ENCODE measurements at regions not wholly inside any gene's neighbourhood (a gene's known extent, or its start where the extent isn't known, plus 50 kb on each side); places are given as distances from the start of the nearest gene placed in this dataset.

GRCh38 chr2:167900435-167901114 is 346.8 kb downstream of the STK39 start:
- DNase-seq = no peak

DNA sequence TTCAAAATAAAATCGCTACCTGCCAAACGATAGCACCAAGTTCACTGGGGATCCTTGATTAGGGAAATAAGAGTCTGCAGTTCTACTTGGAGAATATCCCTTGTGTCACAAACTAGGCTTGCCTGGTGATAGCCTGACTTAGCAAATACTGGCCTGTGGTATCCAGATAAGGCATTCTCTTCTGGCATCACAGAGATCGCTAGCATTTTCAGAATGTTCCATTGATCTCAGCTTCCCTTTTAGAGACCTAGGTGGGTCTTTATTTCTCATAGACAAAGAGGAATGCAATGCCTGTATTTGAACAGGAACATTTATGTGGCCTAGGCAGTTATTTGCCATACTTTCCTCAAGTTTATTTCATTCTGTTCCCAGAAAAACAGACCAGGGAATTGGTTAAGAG is 349.1 kb downstream of the STK39 start:
- DNase-seq = no peak

DNA sequence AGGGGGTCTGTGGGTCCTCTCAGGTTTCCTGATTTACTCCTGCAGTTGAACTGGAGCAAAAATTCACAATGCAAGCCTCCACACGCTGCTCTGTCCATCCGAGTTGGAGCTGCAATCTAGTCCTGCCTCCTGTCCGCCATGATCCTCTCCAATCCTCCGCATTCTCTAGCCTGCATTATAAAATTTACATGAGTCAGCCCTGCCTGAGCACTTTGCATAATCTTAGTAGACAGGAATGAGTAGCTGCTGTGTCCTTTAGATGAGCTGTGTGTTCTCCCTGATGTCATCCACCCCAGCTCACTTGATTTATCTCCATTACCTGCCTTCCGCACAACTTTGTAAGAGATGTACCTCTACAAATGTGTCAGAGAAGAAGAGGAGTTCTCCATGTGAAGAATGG is 355.6 kb downstream of the STK39 start:
- no peak for DNase-seq

GRCh38 chr2:167890739-167891138 is 356.7 kb downstream of the STK39 start:
- DNase-seq = no peak

DNA sequence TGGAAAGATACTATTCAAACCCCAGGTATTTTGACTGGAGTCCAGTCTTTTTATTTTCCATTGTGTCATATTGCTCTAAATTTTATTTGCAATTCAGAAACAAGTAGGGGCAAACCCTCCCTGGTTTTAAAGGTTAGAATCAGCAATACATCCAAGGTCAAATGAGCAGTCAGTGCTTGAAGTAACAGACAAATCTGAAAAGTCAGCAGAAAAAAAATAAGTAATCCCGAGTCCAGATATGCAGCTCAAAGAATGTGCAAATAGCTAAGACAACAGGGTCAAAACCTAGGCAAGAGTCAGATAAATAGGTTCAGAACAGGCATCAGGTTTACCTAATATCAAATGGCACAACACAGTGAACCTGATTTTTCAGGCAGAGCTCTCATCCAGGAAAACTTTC is 367.0 kb downstream of the STK39 start:
- DNase-seq = no peak

GRCh38 chr2:167875529-167875928 is 371.9 kb downstream of the STK39 start:
- peak; percentile 41 for DNase-seq

- no peak for DNase-seq
Measured at GRCh38 chr2:167874812-167875211, 372.6 kb downstream of the STK39 start.

DNA sequence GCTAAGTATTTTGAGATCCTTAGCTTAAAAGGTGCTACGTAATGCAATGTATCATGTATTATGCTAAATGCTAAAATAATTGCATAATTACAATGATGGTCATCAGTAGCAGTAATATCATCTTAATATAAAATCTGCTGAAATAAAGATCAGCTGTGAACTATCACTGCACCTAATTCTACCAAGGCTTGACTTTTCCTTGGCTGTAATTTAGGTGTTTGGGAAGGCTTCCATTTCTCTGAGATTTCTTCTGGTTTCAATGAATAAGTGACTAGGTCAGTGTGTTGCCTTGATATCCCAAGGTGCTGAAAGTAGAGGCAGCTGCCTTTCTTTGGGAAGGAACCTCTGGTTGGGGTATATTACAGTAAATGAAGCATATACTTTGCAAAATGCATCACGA is 376.1 kb downstream of the STK39 start:
- DNase-seq = no peak

DNA sequence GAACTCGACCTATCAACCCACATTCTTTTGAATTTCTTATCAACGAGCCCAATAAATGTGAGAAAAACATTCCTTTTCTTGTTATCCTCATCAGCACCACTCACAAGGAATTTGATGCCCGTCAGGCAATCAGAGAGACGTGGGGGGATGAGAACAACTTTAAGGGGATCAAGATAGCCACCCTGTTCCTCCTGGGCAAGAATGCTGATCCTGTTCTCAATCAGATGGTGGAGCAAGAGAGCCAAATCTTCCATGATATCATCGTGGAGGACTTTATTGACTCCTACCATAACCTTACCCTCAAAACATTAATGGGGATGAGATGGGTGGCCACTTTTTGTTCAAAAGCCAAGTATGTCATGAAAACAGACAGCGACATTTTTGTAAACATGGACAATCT is 378.2 kb downstream of the STK39 start:
- DNase-seq = no peak

- no peak for DNase-seq
Measured at GRCh38 chr2:167863377-167863776, 384.0 kb downstream of the STK39 start.

- no peak for DNase-seq
Measured at GRCh38 chr2:167862782-167863181, 384.6 kb downstream of the STK39 start.

DNA sequence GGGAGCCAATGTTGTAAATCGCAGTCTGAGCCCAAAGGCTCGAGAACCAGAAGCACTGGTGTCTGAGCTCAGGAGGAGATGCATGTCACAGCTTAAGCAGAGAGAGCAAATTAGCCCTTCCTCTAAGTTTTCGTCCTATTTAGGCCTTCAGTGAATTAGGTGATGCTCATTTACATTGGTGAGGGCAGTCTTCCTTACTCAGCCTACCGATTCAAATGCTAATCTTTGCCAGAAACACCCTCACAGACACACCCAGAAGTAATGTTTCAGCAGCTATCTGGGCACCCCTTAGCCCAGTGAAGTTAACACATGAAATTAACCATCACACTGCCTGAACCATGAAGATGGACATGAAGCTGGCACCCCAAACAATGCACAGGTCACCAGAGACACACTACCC is 385.1 kb downstream of the STK39 start:
- DNase-seq = no peak

DNA sequence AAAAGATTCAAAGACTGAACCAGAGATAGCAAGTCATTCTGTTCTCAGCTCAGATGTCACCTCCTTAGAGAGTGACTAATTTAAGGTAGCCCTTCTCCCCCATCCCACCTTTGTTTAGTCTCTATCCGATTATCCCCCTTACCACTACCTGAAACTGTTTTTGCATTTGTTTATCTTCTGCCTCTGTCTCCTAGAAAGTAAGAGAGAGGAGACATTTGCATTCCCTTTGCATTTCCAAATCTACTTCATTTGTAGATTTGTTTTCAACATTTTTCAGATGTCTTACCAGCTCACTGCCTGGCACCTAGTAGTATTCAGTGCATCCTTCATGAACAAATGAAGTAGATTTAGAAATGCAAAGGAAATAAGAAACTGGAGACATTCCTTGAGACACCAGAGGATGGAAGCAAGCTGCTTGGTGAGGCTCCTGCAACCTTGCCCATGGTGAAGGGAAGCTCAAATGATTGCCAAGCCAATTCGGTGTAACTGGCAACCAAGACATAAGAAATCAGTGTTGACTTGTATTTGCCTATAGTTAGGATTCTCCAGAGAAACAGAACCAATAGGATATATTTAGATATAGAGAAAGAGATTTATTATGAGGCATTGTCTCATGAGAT is 385.7 kb downstream of the STK39 start:
- no peak for DNase-seq

DNA sequence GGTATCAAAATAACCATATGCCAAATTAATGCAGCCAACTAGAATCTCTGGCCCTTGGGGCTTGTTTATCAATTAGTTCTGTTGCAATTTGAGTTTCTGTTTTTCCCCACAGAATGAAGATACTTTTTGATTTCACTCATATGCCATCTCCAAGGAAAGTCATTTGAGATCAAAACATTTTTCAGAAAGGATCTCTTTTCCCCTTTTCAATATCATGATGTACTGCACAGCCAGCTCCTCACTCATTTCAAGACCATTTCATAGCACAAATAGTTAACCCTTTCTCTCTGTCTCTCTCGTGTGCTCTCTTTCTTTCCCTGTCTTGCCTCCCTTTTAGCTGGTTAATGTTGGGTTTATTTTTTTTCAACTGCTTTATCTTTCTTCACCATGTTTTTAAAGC is 387.3 kb downstream of the STK39 start:
- no peak for DNase-seq

GRCh38 chr2:167859676-167860075 is 387.7 kb downstream of the STK39 start:
- no peak for DNase-seq

DNA sequence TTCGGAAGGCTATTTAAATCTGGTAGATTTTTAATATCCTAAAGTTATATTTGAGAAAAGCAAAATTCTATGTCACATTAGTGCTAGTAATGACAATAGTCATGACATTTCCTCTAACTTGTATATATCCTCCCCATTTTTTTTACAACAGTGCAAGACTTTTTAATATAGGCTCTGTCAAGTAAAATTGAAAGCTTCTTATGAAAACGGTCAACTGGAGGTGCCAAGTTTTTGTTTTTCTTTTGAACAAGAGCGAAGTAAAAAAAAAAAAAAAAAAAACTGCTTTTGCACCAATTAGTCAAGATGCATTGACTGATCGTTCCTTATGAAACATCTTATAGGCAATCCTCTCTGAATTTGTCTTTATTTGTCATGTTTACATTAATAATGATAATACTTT is 389.3 kb downstream of the STK39 start:
- DNase-seq = no peak

- no peak for DNase-seq
Measured at GRCh38 chr2:167857416-167857815, 390.0 kb downstream of the STK39 start.

GRCh38 chr2:167856190-167856589 is 391.2 kb downstream of the STK39 start:
- DNase-seq = no peak

DNA sequence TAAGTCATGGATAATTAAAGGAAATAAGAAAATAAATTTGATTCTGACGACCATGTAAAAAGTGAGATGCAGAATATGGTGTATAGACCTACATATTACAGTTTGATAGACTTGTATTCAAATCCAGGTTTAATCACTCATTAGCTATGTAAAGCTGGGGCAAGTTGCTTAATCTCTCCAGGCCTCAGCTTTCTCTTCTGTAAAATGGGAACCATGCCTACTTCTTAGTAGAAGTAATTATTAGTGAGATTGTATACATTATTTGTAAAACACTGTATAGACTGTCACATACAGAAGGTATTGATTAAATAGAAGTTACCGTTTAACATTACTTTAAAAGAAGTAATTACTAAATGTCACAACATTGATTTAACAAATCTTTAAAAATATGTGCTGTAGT is 392.2 kb downstream of the STK39 start:
- DNase-seq = no peak

DNA sequence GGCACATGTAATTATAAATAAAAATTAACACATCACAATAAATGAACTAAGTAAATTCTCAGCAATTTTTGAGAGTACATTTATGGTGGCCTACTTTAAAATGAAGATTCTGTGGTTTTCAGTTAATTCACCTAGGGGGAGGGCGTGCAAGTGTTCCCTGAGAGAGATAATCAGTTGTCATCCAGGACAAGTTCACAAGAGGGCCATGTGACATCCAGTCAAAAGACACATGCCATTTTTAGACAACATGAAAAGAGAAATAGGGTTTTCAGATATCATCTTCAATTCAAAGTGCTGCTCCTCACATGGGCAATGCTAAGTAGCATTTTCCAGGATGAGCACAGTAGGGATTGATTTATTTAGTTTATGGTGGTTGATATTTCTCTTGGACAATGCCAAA is 393.7 kb downstream of the STK39 start:
- no peak for DNase-seq

DNA sequence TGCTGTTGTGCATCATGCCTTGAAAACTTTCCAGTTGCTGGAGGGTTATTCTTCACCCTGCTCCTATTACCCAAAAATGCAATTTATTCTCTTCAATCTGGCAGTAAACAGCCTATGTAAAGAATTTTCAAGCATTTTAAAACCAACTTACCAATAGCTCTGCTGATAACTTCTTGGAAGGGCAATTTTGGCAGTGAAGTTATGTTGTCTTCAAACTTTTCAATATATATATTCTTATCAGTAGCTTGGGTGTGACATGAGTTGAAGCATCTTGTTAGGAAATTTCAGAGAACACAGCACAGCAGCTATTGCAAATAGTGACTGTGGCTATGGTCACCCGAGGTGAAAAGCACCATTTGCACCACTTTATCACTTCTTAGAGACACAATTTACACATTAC is 395.5 kb downstream of the STK39 start:
- DNase-seq = no peak

DNA sequence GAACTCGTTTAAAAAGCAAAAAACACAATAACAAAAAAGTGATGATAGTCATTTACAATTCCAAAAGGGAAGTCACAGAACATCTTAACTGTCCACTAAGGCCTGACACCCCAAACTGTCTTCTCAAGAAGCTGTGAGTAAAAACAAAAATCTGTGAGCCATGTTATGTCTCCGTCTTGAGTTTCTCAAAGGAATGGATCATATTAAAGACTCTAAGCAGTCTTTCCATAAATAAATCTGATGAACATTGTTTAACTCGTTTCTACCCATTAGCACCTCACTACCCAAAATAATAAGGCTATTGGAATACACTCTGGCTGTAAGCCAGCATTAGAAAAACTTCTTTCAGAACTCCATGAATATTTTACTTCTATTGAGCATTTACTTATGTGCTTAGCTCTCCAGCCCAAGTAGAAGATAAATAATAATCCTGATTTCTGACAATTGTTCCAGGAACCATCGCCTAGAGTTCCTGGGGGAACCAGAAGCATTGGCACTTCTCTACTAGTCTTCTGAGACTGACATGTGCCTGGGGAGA is 396.0 kb downstream of the STK39 start:
- no peak for DNase-seq

GRCh38 chr2:167844714-167845530 is 402.5 kb downstream of the STK39 start:
- peak; percentile 24 for DNase-seq

- no peak for DNase-seq
Measured at GRCh38 chr2:167843657-167844056, 403.7 kb downstream of the STK39 start.

Data from DMS 273 treated with DMSO at 0.1 percent for 48 hours (cell line).